Head of caudate nucleus (tissue), 42 donors: ENCODE measurements at regions not wholly inside any gene's neighbourhood (a gene's known extent, or its start where the extent isn't known, plus 50 kb on each side); places are given as distances from the start of the nearest gene placed in this dataset.
"Not testable (repeated sequence)": the region's sequence is repeated elsewhere in the genome, so short reads cannot be mapped to it uniquely, and the experiment has no call there.

Experiments used
- DNase-seq, 42 donors: peaks; one replicate each; pipeline versions ENCODE4 v3.0.0 to v3.0.0-alpha.2; 2020 to 2021; ENCODE audit warnings: mixed read lengths in 7 of 42
- intact Hi-C: fragments of 100-400 bp; cut with DNase I; formaldehyde crosslinking; loops from one replicate; pipeline ENCODE4 v1.15.0; 2022

- DNase-seq: no peak
- intact Hi-C loops: no loop called here
Measured at GRCh38 chr4:114318309-114318708, 280.3 kb upstream of the UGT8 start.

- intact Hi-C loops: no loop called here
- DNase-seq: no peak
Measured at GRCh38 chr4:114320126-114320525, 278.5 kb upstream of the UGT8 start.

GRCh38 chr4:114321366-114321765 lies 277.2 kb upstream of the UGT8 start:
- DNase-seq: no peak
- intact Hi-C loops: no loop called here

- intact Hi-C loops: no loop called here
Measured at GRCh38 chr4:114323841-114324240, 274.8 kb upstream of the UGT8 start.

GRCh38 chr4:114326358-114326757 lies 272.2 kb upstream of the UGT8 start:
- DNase-seq: no peak
- intact Hi-C loops: no loop called here

More at GRCh38 chr4:114323841-114324240, 274.8 kb upstream of the UGT8 start:
- no peak for DNase-seq

GRCh38 chr4:114332119-114332518 lies 266.5 kb upstream of the UGT8 start:
- DNase-seq: no peak
- intact Hi-C loops: no loop called here

GRCh38 chr4:114334363-114334762 lies 264.2 kb upstream of the UGT8 start:
- intact Hi-C loops, DNase-seq: not testable (repeated sequence)

GRCh38 chr4:114334884-114335330 lies 263.7 kb upstream of the UGT8 start:
- intact Hi-C loops: no loop called here
- no peak for DNase-seq

- intact Hi-C loops: no loop called here
Measured at GRCh38 chr4:114335339-114335738, 263.3 kb upstream of the UGT8 start.

GRCh38 chr4:114343015-114343414 lies 255.6 kb upstream of the UGT8 start:
- intact Hi-C loops: no loop called here
- DNase-seq: no peak

More at GRCh38 chr4:114335339-114335738, 263.3 kb upstream of the UGT8 start:
- DNase-seq: no peak

GRCh38 chr4:114349543-114350175 lies 248.9 kb upstream of the UGT8 start:
- intact Hi-C loops: no loop called here
- DNase-seq: no peak

- DNase-seq: no peak
- intact Hi-C loops: no loop called here
Measured at GRCh38 chr4:114358901-114359300, 239.7 kb upstream of the UGT8 start.

- intact Hi-C loops: no loop called here
- DNase-seq: no peak
Measured at GRCh38 chr4:114361249-114361648, 237.4 kb upstream of the UGT8 start.

GRCh38 chr4:114364857-114365256 lies 233.8 kb upstream of the UGT8 start:
- intact Hi-C loops: no loop called here
- no peak for DNase-seq

GRCh38 chr4:114365591-114365990 lies 233.0 kb upstream of the UGT8 start:
- intact Hi-C loops: no loop called here
- no peak for DNase-seq

- intact Hi-C loops: no loop called here
- DNase-seq: no peak
Measured at GRCh38 chr4:114366368-114366767, 232.2 kb upstream of the UGT8 start.

GRCh38 chr4:114368751-114369150 lies 229.9 kb upstream of the UGT8 start:
- intact Hi-C loops: no loop called here
- no peak for DNase-seq

GRCh38 chr4:114373508-114373907 lies 225.1 kb upstream of the UGT8 start:
- no peak for DNase-seq
- intact Hi-C loops: no loop called here

- intact Hi-C loops: no loop called here
- DNase-seq: peak in 19 of 42 donors; percentile 8 to 58 (median 34)
Measured at GRCh38 chr4:114378305-114378903, 220.2 kb upstream of the UGT8 start.

GRCh38 chr4:114383067-114383466 lies 215.5 kb upstream of the UGT8 start:
- intact Hi-C loops: loop anchor here (5.0 kb wide), 1 partner anchor 986 kb away; no protein-coding TSS in a partner anchor
- no peak for DNase-seq

- peak in 28 of 42 donors; percentile 5 to 69 (median 30) for DNase-seq
- intact Hi-C loops: loop anchor here (5.0 kb wide), 1 partner anchor 986 kb away; no protein-coding TSS in a partner anchor
Measured at GRCh38 chr4:114383721-114384120, 214.9 kb upstream of the UGT8 start.
